Fibroblast of pulmonary artery (primary cell): ENCODE measurements at regions not wholly inside any gene's neighbourhood (a gene's known extent, or its start where the extent isn't known, plus 50 kb on each side); places are given as distances from the start of the nearest gene placed in this dataset.
A peak's percentile ranks its signal among the peaks of the same experiment; 100 is the strongest.

ENCODE experiments used
- DNase-seq: peaks from one replicate; pipeline ENCODE4 v3.0.0-alpha.2; 2010; ENCODE audit warnings: low read depth
- H3K4me3 ChIP-seq: replicated peaks from 2 replicates; pipeline ENCODE4 v1.5.1; 2011; ENCODE audit warnings: low read depth, mild to moderate bottlenecking, control low read depth, low read length, moderate library complexity
- TF ChIP-seq, protein P1 (sequence below): IDR thresholded peaks from 2 replicates; pipeline ENCODE4 v1.5.1; 2011; ENCODE audit warnings: mild to moderate bottlenecking, control low read depth, low read length, inconsistent platforms; ENCODE audit errors: missing control alignments

DNA sequence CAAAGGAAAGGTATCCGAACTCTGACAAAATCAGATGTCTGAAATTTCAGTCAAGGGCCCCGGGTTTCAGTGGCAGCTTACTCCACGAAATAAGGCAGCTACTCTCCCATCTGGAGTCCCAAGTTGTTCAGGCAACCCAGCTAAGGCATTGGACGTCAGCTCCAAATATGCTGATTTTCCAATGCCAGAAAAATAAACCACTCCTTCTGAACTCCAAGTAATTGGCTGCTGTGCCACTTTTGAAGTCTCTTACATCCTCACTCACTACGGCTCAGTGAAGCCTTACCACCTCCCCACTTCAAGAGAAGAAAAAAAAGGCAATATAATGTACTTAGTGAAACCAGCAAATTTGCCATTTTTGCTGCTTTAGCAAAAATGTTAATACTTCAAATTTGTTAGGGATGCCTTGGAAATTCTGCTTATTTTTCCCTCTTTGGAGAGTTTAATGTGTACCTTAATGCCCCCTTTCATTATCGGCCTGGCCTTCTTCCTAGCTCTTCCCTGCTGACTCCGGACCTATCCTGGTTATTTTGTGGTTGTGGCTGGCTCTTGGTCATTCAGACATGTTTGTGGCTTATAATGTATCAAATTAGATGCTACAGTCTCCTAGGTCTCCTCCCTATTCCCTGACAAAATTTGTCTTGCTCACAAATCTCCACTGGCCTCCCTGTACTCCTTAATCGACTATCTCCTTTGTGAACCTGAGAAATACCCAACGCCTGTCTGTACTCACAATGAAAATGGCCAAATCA is 589.2 kb upstream of the ZEB2 start:
- DNase-seq, result no peak
- TF ChIP-seq, protein P1, sequence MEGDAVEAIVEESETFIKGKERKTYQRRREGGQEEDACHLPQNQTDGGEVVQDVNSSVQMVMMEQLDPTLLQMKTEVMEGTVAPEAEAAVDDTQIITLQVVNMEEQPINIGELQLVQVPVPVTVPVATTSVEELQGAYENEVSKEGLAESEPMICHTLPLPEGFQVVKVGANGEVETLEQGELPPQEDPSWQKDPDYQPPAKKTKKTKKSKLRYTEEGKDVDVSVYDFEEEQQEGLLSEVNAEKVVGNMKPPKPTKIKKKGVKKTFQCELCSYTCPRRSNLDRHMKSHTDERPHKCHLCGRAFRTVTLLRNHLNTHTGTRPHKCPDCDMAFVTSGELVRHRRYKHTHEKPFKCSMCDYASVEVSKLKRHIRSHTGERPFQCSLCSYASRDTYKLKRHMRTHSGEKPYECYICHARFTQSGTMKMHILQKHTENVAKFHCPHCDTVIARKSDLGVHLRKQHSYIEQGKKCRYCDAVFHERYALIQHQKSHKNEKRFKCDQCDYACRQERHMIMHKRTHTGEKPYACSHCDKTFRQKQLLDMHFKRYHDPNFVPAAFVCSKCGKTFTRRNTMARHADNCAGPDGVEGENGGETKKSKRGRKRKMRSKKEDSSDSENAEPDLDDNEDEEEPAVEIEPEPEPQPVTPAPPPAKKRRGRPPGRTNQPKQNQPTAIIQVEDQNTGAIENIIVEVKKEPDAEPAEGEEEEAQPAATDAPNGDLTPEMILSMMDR, result no peak
- no peak overlapping the region for H3K4me3 ChIP-seq

- no peak for DNase-seq
- TF ChIP-seq, protein P1, result no peak
These were observed 588.5 kb upstream of the ZEB2 start for GRCh38 chr2:145108361-145108778.

DNA sequence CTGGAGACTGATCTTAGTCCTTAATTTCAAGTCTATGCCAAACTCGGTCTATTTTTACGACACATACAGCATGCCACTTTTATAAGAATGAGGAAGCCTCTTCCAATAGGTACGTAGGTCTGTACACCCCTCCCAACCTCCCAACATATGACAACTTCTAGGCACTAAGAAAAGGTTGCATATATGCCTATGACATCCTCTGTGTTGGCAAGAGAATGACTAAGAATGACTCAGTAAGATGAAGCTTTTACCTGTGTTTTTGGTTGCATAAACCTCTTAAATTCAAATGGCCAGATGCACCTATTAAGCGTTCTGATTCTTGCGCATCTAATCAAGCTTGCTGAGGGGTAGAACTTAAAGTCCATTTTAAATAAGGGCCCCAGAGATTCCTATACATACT is 586.4 kb upstream of the ZEB2 start:
- H3K4me3 ChIP-seq, result no peak overlapping the region
- TF ChIP-seq, protein P1, result no peak
- DNase-seq, result no peak

More at GRCh38 chr2:145108361-145108778, 588.5 kb upstream of the ZEB2 start:
- no peak overlapping the region for H3K4me3 ChIP-seq

- TF ChIP-seq, protein P1, result no peak
- no peak for DNase-seq
- H3K4me3 ChIP-seq, result no peak overlapping the region
These were observed 582.8 kb upstream of the ZEB2 start for GRCh38 chr2:145102706-145103105.

- no peak for DNase-seq
- TF ChIP-seq, protein P1, result no peak
- H3K4me3 ChIP-seq, result no peak overlapping the region
These were observed 580.4 kb upstream of the ZEB2 start for GRCh38 chr2:145100301-145100700.

GRCh38 chr2:145096582-145096981 is 576.7 kb upstream of the ZEB2 start:
- peak; percentile 40 for DNase-seq
- TF ChIP-seq, protein P1, result no peak
- no peak overlapping the region for H3K4me3 ChIP-seq
